ENCODE measurements at regions not wholly inside any gene's neighbourhood (a gene's known extent, or its start where the extent isn't known, plus 50 kb on each side); places are given as distances from the start of the nearest gene placed in this dataset.
"Not testable (repeated sequence)": the region's sequence is repeated elsewhere in the genome, so short reads cannot be mapped to it uniquely, and the experiment has no call there.

- DNase-seq, result no peak
Observed at GRCh38 chr2:242054406-242054805, 184.9 kb downstream of the RTP5 start.

- DNase-seq, result no peak
Observed at GRCh38 chr2:242054881-242055801, 185.6 kb downstream of the RTP5 start.

- DNase-seq, result no peak
Observed at GRCh38 chr2:242056026-242056425, 186.5 kb downstream of the RTP5 start.

- DNase-seq, result no peak
Observed at GRCh38 chr2:242056785-242057184, 187.3 kb downstream of the RTP5 start.

- DNase-seq, result no peak
Observed at GRCh38 chr2:242057379-242058040, 188.0 kb downstream of the RTP5 start.

GRCh38 chr2:242058116-242058680, 188.7 kb downstream of the RTP5 start:
- DNase-seq, result no peak

- DNase-seq, result no peak
Observed at GRCh38 chr2:242059566-242059965, 190.0 kb downstream of the RTP5 start.

- DNase-seq, result no peak
Observed at GRCh38 chr2:242060212-242060835, 190.8 kb downstream of the RTP5 start.

GRCh38 chr2:242061930-242062329, 192.4 kb downstream of the RTP5 start:
- DNase-seq, result not testable (repeated sequence)

GRCh38 chr2:242063436-242063835, 193.9 kb downstream of the RTP5 start:
- no peak for DNase-seq

GRCh38 chr2:242063850-242064249, 194.3 kb downstream of the RTP5 start:
- DNase-seq, result no peak

GRCh38 chr2:242064364-242065250, 195.1 kb downstream of the RTP5 start:
- no peak for DNase-seq

GRCh38 chr2:242065426-242065825, 195.9 kb downstream of the RTP5 start:
- DNase-seq, result no peak

- no peak for DNase-seq
Observed at GRCh38 chr2:242069018-242069417, 199.5 kb downstream of the RTP5 start.

- not testable (repeated sequence) for DNase-seq
Observed at GRCh38 chr2:242069938-242070395, 200.4 kb downstream of the RTP5 start.

- not testable (repeated sequence) for DNase-seq
Observed at GRCh38 chr2:242070726-242071125, 201.2 kb downstream of the RTP5 start.

GRCh38 chr2:242071377-242071776, 201.8 kb downstream of the RTP5 start:
- DNase-seq, result not testable (repeated sequence)

- not testable (repeated sequence) for DNase-seq
Observed at GRCh38 chr2:242071936-242072335, 202.4 kb downstream of the RTP5 start.

- DNase-seq, result no peak
Observed at GRCh38 chr2:242075168-242075567, 205.6 kb downstream of the RTP5 start.

GRCh38 chr2:242075696-242076095, 206.2 kb downstream of the RTP5 start:
- no peak for DNase-seq

- DNase-seq, result not testable (repeated sequence)
Observed at GRCh38 chr2:242076184-242076583, 206.7 kb downstream of the RTP5 start.

- not testable (repeated sequence) for DNase-seq
Observed at GRCh38 chr2:242078426-242078825, 208.9 kb downstream of the RTP5 start.
